Nephron (organoid): ENCODE measurements at regions not wholly inside any gene's neighbourhood (a gene's known extent, or its start where the extent isn't known, plus 50 kb on each side); places are given as distances from the start of the nearest gene placed in this dataset.
"Not testable (repeated sequence)": the region's sequence is repeated elsewhere in the genome, so short reads cannot be mapped to it uniquely, and the experiment has no call there.

Experiments
- H3K27ac Mint-ChIP-seq, 3 experiments: 2 replicates each; pipeline ENCODE4 v1.8.0; 2020; ENCODE audit warnings: mixed read lengths in 3 of 3, mild to moderate bottlenecking in 2 of 3, moderate library complexity in 1 of 3
- H3K27me3 Mint-ChIP-seq: 2 replicates; pipeline ENCODE4 v1.8.0; 2021; ENCODE audit warnings: low read depth, mild to moderate bottlenecking, moderate library complexity, mixed read lengths
- H3K36me3 Mint-ChIP-seq: 2 replicates; pipeline ENCODE4 v1.8.0; 2020; ENCODE audit warnings: low read depth, mixed read lengths
- H3K4me1 Mint-ChIP-seq: 2 replicates; pipeline ENCODE4 v1.8.0; 2020; ENCODE audit warnings: mixed read lengths
- H3K4me3 Mint-ChIP-seq, 3 experiments: 2 replicates each; pipeline ENCODE4 v1.8.0; 2020; ENCODE audit warnings: mild to moderate bottlenecking in 3 of 3, mixed read lengths in 3 of 3, moderate library complexity in 2 of 3
- H3K9me3 Mint-ChIP-seq: 2 replicates; pipeline ENCODE4 v1.8.0; 2020; ENCODE audit warnings: mixed read lengths
- TF ChIP-seq, protein P1 (sequence below), 3 experiments: fragments of 200-600 bp; sonication (generic); IDR thresholded peaks; one replicate each; pipeline ENCODE4 v1.5.0; 2021; ENCODE audit warnings: antibody characterized with exemption in 3 of 3; ENCODE audit not compliant: unreplicated experiment in 3 of 3

DNA sequence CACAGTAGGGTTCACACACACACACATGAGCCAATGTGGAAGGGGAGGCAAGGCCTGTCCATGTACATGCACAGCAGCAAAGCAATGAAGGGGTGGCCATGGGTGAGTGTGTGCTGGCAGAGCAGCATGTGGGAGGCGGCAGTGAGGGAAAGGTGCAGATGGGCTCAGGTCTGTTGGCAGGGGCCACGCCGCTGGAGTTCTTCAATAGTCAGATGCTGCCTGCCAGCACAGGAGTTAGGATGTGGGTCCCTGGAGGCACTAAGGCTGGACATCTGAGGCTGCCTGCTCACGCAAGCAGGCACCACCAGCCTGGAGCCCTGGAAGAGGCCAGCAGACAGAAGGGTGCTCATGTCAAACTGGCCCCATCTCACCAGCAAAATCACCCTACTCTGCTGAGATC lies 1304.9 kb downstream of the DSC3 start:
- Mint-ChIP-seq H3K36me3 (no peaks in the 10 kb centered on the region), H3K4me3 (no peak overlapping the region), H3K27ac (no peak overlapping the region), H3K4me1 (no peaks in the 10 kb centered on the region), H3K27me3 (no peaks in the 10 kb centered on the region), H3K9me3 (no peaks in the 10 kb centered on the region)
- TF ChIP-seq, protein P1, sequence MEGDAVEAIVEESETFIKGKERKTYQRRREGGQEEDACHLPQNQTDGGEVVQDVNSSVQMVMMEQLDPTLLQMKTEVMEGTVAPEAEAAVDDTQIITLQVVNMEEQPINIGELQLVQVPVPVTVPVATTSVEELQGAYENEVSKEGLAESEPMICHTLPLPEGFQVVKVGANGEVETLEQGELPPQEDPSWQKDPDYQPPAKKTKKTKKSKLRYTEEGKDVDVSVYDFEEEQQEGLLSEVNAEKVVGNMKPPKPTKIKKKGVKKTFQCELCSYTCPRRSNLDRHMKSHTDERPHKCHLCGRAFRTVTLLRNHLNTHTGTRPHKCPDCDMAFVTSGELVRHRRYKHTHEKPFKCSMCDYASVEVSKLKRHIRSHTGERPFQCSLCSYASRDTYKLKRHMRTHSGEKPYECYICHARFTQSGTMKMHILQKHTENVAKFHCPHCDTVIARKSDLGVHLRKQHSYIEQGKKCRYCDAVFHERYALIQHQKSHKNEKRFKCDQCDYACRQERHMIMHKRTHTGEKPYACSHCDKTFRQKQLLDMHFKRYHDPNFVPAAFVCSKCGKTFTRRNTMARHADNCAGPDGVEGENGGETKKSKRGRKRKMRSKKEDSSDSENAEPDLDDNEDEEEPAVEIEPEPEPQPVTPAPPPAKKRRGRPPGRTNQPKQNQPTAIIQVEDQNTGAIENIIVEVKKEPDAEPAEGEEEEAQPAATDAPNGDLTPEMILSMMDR (IDR thresholded peaks at IDR 0.05; ENCODE audit: unreplicated experiment in 3 of 3) = no peak

DNA sequence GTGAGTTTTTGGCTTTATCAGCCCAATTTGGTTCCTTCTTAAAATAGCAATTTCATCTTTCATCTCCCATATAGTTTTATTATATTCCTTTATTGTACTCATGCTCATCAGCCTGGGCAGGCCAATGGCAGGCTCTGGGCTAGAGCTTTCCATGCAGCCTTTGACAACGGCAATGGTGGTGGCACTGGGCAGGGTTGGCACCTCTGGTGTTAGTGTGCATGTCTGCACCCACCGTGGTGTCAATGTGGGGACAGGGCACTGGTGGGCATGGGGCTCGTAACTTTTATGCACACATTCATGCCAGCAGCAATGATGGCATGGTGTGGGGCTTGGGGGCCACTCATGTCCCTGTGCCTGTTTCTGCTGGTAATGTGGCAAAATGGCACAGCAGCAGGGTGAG lies 1305.4 kb downstream of the DSC3 start:
- Mint-ChIP-seq H3K4me1 (no peaks in the 10 kb centered on the region), H3K9me3 (no peaks in the 10 kb centered on the region), H3K27me3 (no peaks in the 10 kb centered on the region), H3K36me3 (no peaks in the 10 kb centered on the region), H3K27ac (no peak overlapping the region), H3K4me3 (no peak overlapping the region)
- TF ChIP-seq, protein P1 (IDR thresholded peaks at IDR 0.05; ENCODE audit: unreplicated experiment in 3 of 3) = no peak

DNA sequence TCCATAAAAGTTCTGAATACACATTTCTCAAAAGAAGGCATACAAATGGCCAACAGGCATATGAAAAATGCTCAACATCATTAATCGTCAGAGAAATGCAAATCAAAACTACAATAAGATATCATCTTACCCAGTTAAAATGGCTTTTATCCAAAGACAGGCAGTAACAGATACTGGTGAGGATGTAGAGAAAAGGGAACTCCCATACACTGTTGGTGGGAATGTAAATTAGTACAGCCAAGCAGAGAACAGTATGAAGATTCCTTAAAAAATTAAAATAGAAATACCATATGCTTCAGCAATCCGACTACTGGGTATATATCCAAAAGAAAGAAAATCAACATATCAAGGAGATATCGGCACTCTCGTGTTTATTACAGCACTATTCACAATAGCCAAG lies 1312.5 kb downstream of the DSC3 start:
- Mint-ChIP-seq H3K36me3 (no peaks in the 10 kb centered on the region), H3K9me3 (peaks cover 7% of the 10 kb centered on the region), H3K27ac (no peak overlapping the region), H3K27me3 (no peaks in the 10 kb centered on the region), H3K4me1 (no peaks in the 10 kb centered on the region), H3K4me3 (no peak overlapping the region)
- TF ChIP-seq, protein P1 (IDR thresholded peaks at IDR 0.05; ENCODE audit: unreplicated experiment in 3 of 3) = no peak

DNA sequence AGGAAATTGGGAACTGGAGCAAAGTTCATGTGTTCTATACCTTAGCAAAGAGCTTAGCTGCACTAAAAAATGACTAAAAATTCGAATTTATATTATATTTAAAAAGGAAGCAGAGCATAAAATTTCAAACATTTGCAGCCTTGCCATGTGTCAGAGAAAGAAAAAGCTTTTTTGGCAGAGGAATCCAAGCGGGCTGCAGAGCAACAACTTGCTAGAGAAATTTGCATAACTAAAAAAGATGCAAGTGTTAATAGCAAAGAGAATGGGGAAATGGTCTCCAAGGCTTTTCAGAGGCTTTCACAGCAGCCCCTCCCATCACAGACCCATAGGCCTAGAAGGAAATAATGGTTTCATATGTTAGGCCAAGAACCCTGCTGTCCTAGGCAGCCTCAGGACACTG lies 1315.9 kb downstream of the DSC3 start:
- Mint-ChIP-seq H3K4me1 (no peaks in the 10 kb centered on the region), H3K27me3 (no peaks in the 10 kb centered on the region), H3K27ac (no peak overlapping the region), H3K36me3 (no peaks in the 10 kb centered on the region), H3K4me3 (no peak overlapping the region), H3K9me3 (peaks cover 14% of the 10 kb centered on the region)
- TF ChIP-seq, protein P1 (IDR thresholded peaks at IDR 0.05; ENCODE audit: unreplicated experiment in 3 of 3) = no peak

DNA sequence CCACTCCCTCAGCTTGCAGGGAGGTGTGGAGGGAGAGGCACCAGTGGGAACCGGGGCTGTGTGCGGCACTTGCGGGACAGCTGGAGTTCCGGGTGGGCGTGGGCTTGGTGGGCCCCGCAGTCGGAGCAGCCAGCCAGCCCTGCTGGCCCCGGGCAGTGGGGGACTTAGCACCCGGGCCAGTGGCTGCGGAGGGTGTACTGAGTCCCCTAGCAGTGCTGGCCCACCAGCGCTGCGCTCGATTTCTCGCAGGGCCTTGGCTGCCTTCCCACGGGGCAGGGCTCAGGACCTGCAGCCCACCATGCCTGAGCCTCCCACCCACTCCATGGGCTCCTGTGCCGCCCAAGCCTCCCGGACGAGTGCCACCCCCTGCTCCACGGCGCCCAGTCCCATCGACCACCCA lies 1319.1 kb downstream of the DSC3 start:
- H3K36me3 Mint-ChIP-seq, H3K27me3 Mint-ChIP-seq, H3K4me1 Mint-ChIP-seq, H3K4me3 Mint-ChIP-seq, H3K27ac Mint-ChIP-seq: not testable (repeated sequence)
- H3K9me3 Mint-ChIP-seq = peaks cover 14% of the 10 kb centered on the region

DNA sequence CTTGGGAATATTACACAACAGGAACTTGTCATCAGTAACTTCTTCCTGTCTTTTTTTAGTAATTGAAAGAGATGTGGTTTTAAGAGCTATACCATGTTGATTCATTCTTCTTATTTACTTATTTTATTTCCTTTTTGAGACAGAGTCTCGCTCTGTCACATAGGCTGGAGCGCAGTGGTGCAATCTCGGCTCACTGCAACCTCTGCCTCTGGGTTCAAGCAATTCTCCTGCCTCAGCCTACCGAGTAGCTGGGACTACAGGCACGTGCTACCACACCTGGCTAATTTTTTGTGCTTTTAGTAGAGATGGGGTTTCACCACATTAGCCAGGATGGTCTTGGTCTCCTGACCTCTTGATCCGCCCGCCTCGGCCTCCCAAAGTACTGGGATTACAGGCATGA lies 1326.6 kb downstream of the DSC3 start:
- H3K27ac Mint-ChIP-seq, H3K4me1 Mint-ChIP-seq, H3K36me3 Mint-ChIP-seq, H3K9me3 Mint-ChIP-seq, H3K4me3 Mint-ChIP-seq, H3K27me3 Mint-ChIP-seq: not testable (repeated sequence)

DNA sequence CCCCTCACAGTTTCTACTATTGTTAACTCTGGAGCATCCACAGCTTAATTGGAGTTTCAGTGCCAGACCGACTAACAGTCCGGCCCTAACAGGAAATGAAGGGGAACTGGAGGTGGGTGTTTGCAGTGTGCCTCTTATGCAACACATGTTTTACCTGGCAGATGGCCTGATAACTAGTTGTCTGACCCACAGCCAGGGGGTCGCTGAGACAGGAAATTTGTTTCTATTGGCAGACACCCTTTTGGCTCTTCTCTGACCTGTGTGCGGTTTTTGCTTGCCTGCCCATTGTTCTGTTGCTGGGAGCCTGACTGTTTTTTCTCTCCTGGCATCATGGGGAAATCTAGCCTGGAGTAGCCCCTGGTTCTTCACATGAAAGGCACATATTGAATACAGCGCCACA lies 1329.8 kb downstream of the DSC3 start:
- H3K4me3 Mint-ChIP-seq = no peak overlapping the region
- no peaks in the 10 kb centered on the region for H3K27me3 Mint-ChIP-seq
- no peak overlapping the region for H3K27ac Mint-ChIP-seq
- no peaks in the 10 kb centered on the region for H3K4me1 Mint-ChIP-seq
- H3K36me3 Mint-ChIP-seq = no peaks in the 10 kb centered on the region
- no peaks in the 10 kb centered on the region for H3K9me3 Mint-ChIP-seq
- TF ChIP-seq, protein P1 (IDR thresholded peaks at IDR 0.05; ENCODE audit: unreplicated experiment in 3 of 3) = no peak
